ENCODE measurements at regions not wholly inside any gene's neighbourhood (a gene's known extent, or its start where the extent isn't known, plus 50 kb on each side); places are given as distances from the start of the nearest gene placed in this dataset.
"Not testable (repeated sequence)": the region's sequence is repeated elsewhere in the genome, so short reads cannot be mapped to it uniquely, and the experiment has no call there.

- no peak for DNase-seq
Measured at GRCh38 chr12:61934564-61934963, 325.6 kb upstream of the USP15 start.

- DNase-seq, result no peak
Measured at GRCh38 chr12:61939977-61940376, 320.2 kb upstream of the USP15 start.

- DNase-seq, result no peak
Measured at GRCh38 chr12:61956545-61956944, 303.7 kb upstream of the USP15 start.

- DNase-seq, result no peak
Measured at GRCh38 chr12:61974461-61974860, 285.7 kb upstream of the USP15 start.

GRCh38 chr12:61985830-61986229 lies 274.4 kb upstream of the USP15 start:
- DNase-seq, result no peak

- no peak for DNase-seq
Measured at GRCh38 chr12:61987173-61987572, 273.0 kb upstream of the USP15 start.

GRCh38 chr12:61991661-61992060 lies 268.5 kb upstream of the USP15 start:
- DNase-seq, result no peak

- no peak for DNase-seq
Measured at GRCh38 chr12:61993734-61994345, 266.4 kb upstream of the USP15 start.

GRCh38 chr12:61996717-61997116 lies 263.5 kb upstream of the USP15 start:
- DNase-seq, result no peak

- no peak for DNase-seq
Measured at GRCh38 chr12:61998791-61999190, 261.4 kb upstream of the USP15 start.

GRCh38 chr12:61999311-61999710 lies 260.9 kb upstream of the USP15 start:
- DNase-seq, result no peak

GRCh38 chr12:62001424-62001823 lies 258.8 kb upstream of the USP15 start:
- DNase-seq, result no peak

- DNase-seq, result no peak
Measured at GRCh38 chr12:62003226-62003625, 257.0 kb upstream of the USP15 start.

- DNase-seq, result no peak
Measured at GRCh38 chr12:62003701-62004100, 256.5 kb upstream of the USP15 start.

GRCh38 chr12:62005615-62006014 lies 254.6 kb upstream of the USP15 start:
- no peak for DNase-seq

- DNase-seq, result no peak
Measured at GRCh38 chr12:62006076-62006732, 254.0 kb upstream of the USP15 start.

GRCh38 chr12:62008703-62009102 lies 251.5 kb upstream of the USP15 start:
- no peak for DNase-seq

GRCh38 chr12:62009445-62009844 lies 250.8 kb upstream of the USP15 start:
- no peak for DNase-seq

GRCh38 chr12:62010331-62010906 lies 249.8 kb upstream of the USP15 start:
- DNase-seq, result not testable (repeated sequence)

GRCh38 chr12:62010973-62011372 lies 249.2 kb upstream of the USP15 start:
- not testable (repeated sequence) for DNase-seq

GRCh38 chr12:62014330-62014729 lies 245.9 kb upstream of the USP15 start:
- DNase-seq, result no peak

GRCh38 chr12:62016021-62016420 lies 244.2 kb upstream of the USP15 start:
- no peak for DNase-seq

- no peak for DNase-seq
Measured at GRCh38 chr12:62021808-62022207, 238.4 kb upstream of the USP15 start.

GRCh38 chr12:62028536-62028935 lies 231.7 kb upstream of the USP15 start:
- DNase-seq, result no peak

All from occipital lobe (tissue), 1 donor.